Activated naive CD4-positive, alpha-beta T cell treated with anti-CD3 and anti-CD28 coated beads for 36 hours (primary cell): ENCODE measurements at regions not wholly inside any gene's neighbourhood (a gene's known extent, or its start where the extent isn't known, plus 50 kb on each side); places are given as distances from the start of the nearest gene placed in this dataset.

ENCODE experiments used
- CTCF ChIA-PET: fragments of 350-600 bp; sonication (Branson Sonifier 250); formaldehyde crosslinking; loops from one replicate; lab custom pipeline; 2021; ENCODE audit warnings: antibody characterized with exemption; lab: Charles Lee
- DNase-seq: peaks from one replicate; pipeline ENCODE4 v3.0.0-alpha.2; 2020
- H3K27ac Mint-ChIP-seq: one replicate; pipeline ENCODE4 v1.8.0; 2021; ENCODE audit warnings: mild to moderate bottlenecking, mixed read lengths
- H3K27me3 Mint-ChIP-seq: one replicate; pipeline ENCODE4 v1.8.0; 2021; ENCODE audit warnings: low read depth, mixed read lengths
- H3K36me3 Mint-ChIP-seq: one replicate; pipeline ENCODE4 v1.8.0; 2021; ENCODE audit warnings: low read depth, mixed read lengths
- H3K4me1 Mint-ChIP-seq: one replicate; pipeline ENCODE4 v1.8.0; 2021; ENCODE audit warnings: low read depth, mixed read lengths
- H3K4me3 Mint-ChIP-seq: one replicate; pipeline ENCODE4 v1.8.0; 2021; ENCODE audit warnings: mild to moderate bottlenecking, moderate library complexity, mixed read lengths
- H3K9me3 Mint-ChIP-seq: one replicate; pipeline ENCODE4 v1.8.0; 2021; ENCODE audit warnings: mixed read lengths
- intact Hi-C: fragments of 100-400 bp; cut with micrococcal nuclease; formaldehyde crosslinking; loops from one replicate; pipeline ENCODE4 v1.15.1; 2023

DNA sequence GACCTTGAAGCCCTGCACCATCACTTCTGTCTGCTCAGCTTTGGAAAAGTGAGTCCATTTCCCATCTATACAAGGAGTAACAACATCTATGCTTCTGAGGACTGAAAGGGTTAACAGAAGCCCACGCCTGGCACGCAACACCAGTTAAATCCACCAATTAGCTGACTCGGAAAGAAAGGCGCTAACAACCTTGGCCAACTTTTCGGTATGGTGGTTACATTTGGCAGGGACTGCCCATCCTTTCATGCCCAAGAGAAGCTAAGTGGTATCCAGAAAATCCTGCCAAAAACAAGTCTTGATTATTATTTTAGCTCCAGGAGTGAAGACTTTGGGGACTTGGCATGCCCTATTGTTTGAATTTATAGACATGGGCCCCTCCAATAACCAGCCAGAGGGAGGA, 202.3 kb upstream of the RPL38 start:
- CTCF ChIA-PET, result interaction anchor here (1.0 kb wide), 1 partner anchor 198 kb away, joined by 4 read pairs; no protein-coding TSS in a partner anchor
- H3K27me3 Mint-ChIP-seq, result peaks cover 5% of the 10 kb centered on the region
- no peak overlapping the region for H3K4me3 Mint-ChIP-seq
- intact Hi-C loops, result no loop called here
- no peak overlapping the region for H3K27ac Mint-ChIP-seq
- DNase-seq, result no peak
- H3K9me3 Mint-ChIP-seq, result no peaks in the 10 kb centered on the region
- no peaks in the 10 kb centered on the region for H3K36me3 Mint-ChIP-seq
- no peaks in the 10 kb centered on the region for H3K4me1 Mint-ChIP-seq

DNA sequence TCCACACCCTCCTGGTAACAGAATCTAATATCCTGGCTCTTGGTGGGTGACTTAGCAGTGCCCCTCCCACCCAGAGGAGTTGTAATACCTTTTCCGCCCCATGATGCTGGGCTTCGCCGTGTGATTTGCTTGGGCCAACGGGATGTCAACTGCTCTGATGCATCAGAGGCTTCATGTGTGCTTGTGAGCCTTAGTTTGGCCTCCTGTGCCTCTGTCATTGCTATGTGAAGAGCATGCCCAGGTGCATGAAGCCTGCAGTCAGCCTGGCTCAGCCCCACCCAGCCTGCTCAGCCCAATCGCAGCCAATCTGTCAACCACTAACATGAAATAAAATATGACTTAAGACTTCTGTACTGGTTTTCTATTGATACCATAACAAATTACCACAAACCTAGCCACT, 201.2 kb upstream of the RPL38 start:
- H3K4me1 Mint-ChIP-seq, result no peaks in the 10 kb centered on the region
- H3K4me3 Mint-ChIP-seq, result no peak overlapping the region
- peaks cover 5% of the 10 kb centered on the region for H3K27me3 Mint-ChIP-seq
- no peaks in the 10 kb centered on the region for H3K9me3 Mint-ChIP-seq
- H3K27ac Mint-ChIP-seq, result no peak overlapping the region
- CTCF ChIA-PET, result interaction anchor here (0.7 kb wide), 1 partner anchor 1037 kb away, joined by 3 read pairs; no protein-coding TSS in a partner anchor
- DNase-seq, result no peak
- intact Hi-C loops, result no loop called here
- no peaks in the 10 kb centered on the region for H3K36me3 Mint-ChIP-seq

DNA sequence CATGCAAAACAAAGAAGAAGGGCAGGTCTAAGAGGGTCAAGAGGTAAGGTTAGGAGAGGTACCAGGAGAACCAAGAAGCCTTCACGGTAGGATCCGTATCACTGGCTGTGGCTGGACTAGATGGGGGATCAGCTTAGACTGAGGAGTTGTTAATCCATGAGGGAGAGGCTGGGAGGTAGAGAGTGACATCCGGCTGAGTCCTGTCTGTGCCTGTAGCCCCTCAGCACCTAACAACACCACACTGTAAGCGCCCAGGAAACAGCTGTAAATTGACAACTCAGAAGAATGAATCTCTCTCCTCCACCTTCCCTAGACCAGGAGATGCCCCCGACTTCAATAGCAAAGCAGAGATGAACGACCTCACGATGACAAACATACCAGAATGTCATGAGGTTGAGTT, 199.4 kb upstream of the RPL38 start:
- Mint-ChIP-seq H3K9me3 (no peaks in the 10 kb centered on the region), H3K36me3 (no peaks in the 10 kb centered on the region), H3K4me3 (no peak overlapping the region), H3K27ac (no peak overlapping the region), H3K4me1 (no peaks in the 10 kb centered on the region), H3K27me3 (peaks cover 5% of the 10 kb centered on the region)
- intact Hi-C loops, result no loop called here
- no peak for DNase-seq
- CTCF ChIA-PET, result no interaction called here

DNA sequence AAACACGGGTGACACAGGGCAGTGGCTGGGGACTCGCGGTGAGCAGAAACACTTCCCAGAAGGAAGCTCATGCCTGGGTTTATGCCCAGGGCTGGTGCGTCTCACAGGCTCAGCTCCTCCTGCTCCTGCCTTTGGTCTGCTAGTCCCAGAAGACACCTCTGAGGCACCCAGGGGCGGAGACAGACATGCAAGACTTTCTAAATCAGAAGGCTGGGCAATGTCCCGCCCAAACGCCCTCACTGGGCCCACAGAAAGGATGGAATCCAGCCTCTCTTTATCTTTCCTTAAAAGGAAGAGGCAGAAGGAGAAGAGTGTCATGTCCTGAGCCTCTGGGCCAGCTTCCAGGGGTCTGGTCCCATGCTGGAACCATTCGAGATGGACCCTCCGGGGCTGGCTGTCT, 197.7 kb upstream of the RPL38 start:
- Mint-ChIP-seq H3K36me3 (no peaks in the 10 kb centered on the region), H3K4me3 (no peak overlapping the region), H3K27me3 (peaks cover 5% of the 10 kb centered on the region), H3K9me3 (no peaks in the 10 kb centered on the region), H3K27ac (no peak overlapping the region), H3K4me1 (peaks cover 1% of the 10 kb centered on the region)
- no peak for DNase-seq
- intact Hi-C loops, result no loop called here
- CTCF ChIA-PET, result no interaction called here

DNA sequence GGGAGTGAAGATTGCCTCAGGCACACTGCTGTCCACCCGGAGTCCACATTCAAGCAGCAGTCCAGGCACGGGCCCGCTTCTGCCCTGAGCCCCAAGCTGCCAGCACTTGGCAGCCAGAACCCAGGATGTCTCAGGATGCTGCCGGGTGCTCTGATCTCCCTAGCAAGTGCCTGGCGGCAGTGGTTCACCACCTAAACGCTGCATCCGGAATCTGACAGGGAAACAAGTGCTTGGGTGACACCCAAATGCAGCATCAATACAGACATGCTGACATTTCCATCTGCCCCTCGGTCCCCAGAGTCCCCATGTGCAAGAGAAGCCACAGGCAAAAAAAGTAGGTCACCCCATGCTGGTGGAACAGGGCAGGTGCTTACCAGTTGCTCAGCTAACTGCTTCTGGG, 197.1 kb upstream of the RPL38 start:
- no peak for DNase-seq
- peaks cover 5% of the 10 kb centered on the region for H3K27me3 Mint-ChIP-seq
- CTCF ChIA-PET, result no interaction called here
- no peak overlapping the region for H3K27ac Mint-ChIP-seq
- no peaks in the 10 kb centered on the region for H3K9me3 Mint-ChIP-seq
- peaks cover 1% of the 10 kb centered on the region for H3K4me1 Mint-ChIP-seq
- intact Hi-C loops, result no loop called here
- no peak overlapping the region for H3K4me3 Mint-ChIP-seq
- no peaks in the 10 kb centered on the region for H3K36me3 Mint-ChIP-seq

GRCh38 chr17:74008196-74008595, 195.3 kb upstream of the RPL38 start:
- Mint-ChIP-seq H3K36me3 (no peaks in the 10 kb centered on the region), H3K27me3 (peaks cover 5% of the 10 kb centered on the region), H3K4me1 (peaks cover 7% of the 10 kb centered on the region), H3K27ac (no peak overlapping the region), H3K4me3 (no peak overlapping the region), H3K9me3 (no peaks in the 10 kb centered on the region)
- CTCF ChIA-PET, result interaction anchor here (1.7 kb wide), 1 partner anchor 9 kb away, joined by 7 read pairs; no protein-coding TSS in a partner anchor
- DNase-seq, result peak; percentile 73
- intact Hi-C loops, result loop anchor here (2.0 kb wide), 1 partner anchor 191 kb away; no protein-coding TSS in a partner anchor

DNA sequence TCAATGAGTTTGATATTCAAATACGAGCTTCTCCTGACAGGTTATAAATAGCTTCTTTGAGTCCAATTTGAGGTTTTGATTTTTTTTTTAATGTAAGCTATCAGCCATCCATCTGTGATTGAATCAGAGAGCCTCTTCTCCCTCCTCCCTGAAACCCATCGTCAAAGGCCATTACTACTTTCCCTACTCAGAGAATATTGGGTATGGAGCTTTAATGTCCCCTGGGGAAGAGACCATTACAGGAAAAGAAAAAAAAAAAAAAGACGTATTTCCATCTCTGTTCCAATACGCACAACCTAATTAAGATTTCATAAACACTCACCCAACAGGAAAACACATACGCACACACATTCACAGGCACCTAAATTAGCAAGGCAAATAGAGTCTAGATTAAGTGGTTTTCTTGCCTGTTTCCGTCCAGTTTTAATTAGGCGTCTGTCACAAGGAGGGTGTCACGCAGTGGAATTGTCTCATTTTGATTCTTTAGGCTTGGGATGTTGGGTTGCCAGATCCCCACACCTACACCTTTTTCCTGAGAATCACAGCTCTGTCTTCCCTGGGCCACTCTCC, 194.3 kb upstream of the RPL38 start:
- CTCF ChIA-PET, result interaction anchor here (0.6 to 1.7 kb wide), 4 partner anchors 8 to 34 kb away, joined by 3 to 7 read pairs (median 4); no protein-coding TSS in a partner anchor
- no peak for DNase-seq
- peaks cover 5% of the 10 kb centered on the region for H3K27me3 Mint-ChIP-seq
- no peak overlapping the region for H3K4me3 Mint-ChIP-seq
- no peaks in the 10 kb centered on the region for H3K36me3 Mint-ChIP-seq
- intact Hi-C loops, result loop anchor here (2.0 kb wide), 1 partner anchor 190 kb away; no protein-coding TSS in a partner anchor
- peaks cover 7% of the 10 kb centered on the region for H3K4me1 Mint-ChIP-seq
- H3K9me3 Mint-ChIP-seq, result no peaks in the 10 kb centered on the region
- no peak overlapping the region for H3K27ac Mint-ChIP-seq

- Mint-ChIP-seq H3K36me3 (no peaks in the 10 kb centered on the region), H3K9me3 (peaks cover 2% of the 10 kb centered on the region), H3K4me1 (peaks cover 7% of the 10 kb centered on the region), H3K27ac (no peak overlapping the region), H3K27me3 (peaks cover 4% of the 10 kb centered on the region), H3K4me3 (no peak overlapping the region)
- CTCF ChIA-PET, result interaction anchor here (0.6 kb wide), 1 partner anchor 188 kb away, joined by 3 read pairs; no protein-coding TSS in a partner anchor
- intact Hi-C loops, result no loop called here
- no peak for DNase-seq
Measured at GRCh38 chr17:74010903-74011302, 192.6 kb upstream of the RPL38 start.

- Mint-ChIP-seq H3K27ac (no peak overlapping the region), H3K4me3 (no peak overlapping the region), H3K27me3 (peaks cover 4% of the 10 kb centered on the region), H3K36me3 (no peaks in the 10 kb centered on the region), H3K4me1 (peaks cover 7% of the 10 kb centered on the region), H3K9me3 (peaks cover 2% of the 10 kb centered on the region)
- DNase-seq, result no peak
- CTCF ChIA-PET, result interaction anchor here (0.8 kb wide), 1 partner anchor 15 kb away, joined by 3 read pairs; no protein-coding TSS in a partner anchor
- intact Hi-C loops, result no loop called here
Measured at GRCh38 chr17:74011966-74012365, 191.5 kb upstream of the RPL38 start.

GRCh38 chr17:74012465-74012864, 191.0 kb upstream of the RPL38 start:
- intact Hi-C loops, result no loop called here
- peak; percentile 63 for DNase-seq
- Mint-ChIP-seq H3K9me3 (peaks cover 2% of the 10 kb centered on the region), H3K36me3 (no peaks in the 10 kb centered on the region), H3K4me1 (peaks cover 7% of the 10 kb centered on the region), H3K27me3 (peaks cover 3% of the 10 kb centered on the region), H3K4me3 (no peak overlapping the region), H3K27ac (no peak overlapping the region)
- CTCF ChIA-PET, result interaction anchor here (0.6 to 0.8 kb wide), 3 partner anchors 15 to 592 kb away, joined by 3 to 5 read pairs (median 4); no protein-coding TSS in a partner anchor

- CTCF ChIA-PET, result no interaction called here
- Mint-ChIP-seq H3K27me3 (no peaks in the 10 kb centered on the region), H3K27ac (no peak overlapping the region), H3K4me3 (no peak overlapping the region), H3K36me3 (no peaks in the 10 kb centered on the region), H3K4me1 (peaks cover 7% of the 10 kb centered on the region), H3K9me3 (peaks cover 2% of the 10 kb centered on the region)
- intact Hi-C loops, result no loop called here
- no peak for DNase-seq
Measured at GRCh38 chr17:74015316-74015715, 188.2 kb upstream of the RPL38 start.

GRCh38 chr17:74015990-74016389, 187.5 kb upstream of the RPL38 start:
- Mint-ChIP-seq H3K27ac (no peak overlapping the region), H3K4me1 (peaks cover 6% of the 10 kb centered on the region), H3K9me3 (peaks cover 2% of the 10 kb centered on the region), H3K27me3 (no peaks in the 10 kb centered on the region), H3K4me3 (no peak overlapping the region), H3K36me3 (no peaks in the 10 kb centered on the region)
- intact Hi-C loops, result no loop called here
- DNase-seq, result no peak
- CTCF ChIA-PET, result no interaction called here

DNA sequence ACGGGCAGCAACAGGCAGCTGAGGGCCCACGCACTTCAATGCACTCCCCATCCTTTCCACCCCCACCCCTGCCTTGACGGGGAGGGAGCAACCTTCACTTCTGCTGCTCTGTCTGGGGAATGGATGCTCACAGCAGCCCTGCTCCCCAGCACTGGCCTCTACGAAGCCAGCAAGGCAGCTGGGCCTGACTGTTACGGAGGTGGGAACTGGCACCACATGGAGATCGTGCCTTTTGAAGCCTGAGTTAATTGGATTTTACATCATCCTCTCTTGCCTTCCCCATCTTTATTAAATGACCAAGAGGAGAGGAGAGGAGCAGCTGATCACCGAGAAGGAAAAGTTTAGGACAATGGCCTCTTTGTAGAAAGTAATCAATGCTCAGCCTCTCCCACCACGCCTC, 187.0 kb upstream of the RPL38 start:
- Mint-ChIP-seq H3K27me3 (no peaks in the 10 kb centered on the region), H3K36me3 (no peaks in the 10 kb centered on the region), H3K9me3 (peaks cover 2% of the 10 kb centered on the region), H3K4me3 (no peak overlapping the region), H3K4me1 (peaks cover 6% of the 10 kb centered on the region), H3K27ac (no peak overlapping the region)
- no peak for DNase-seq
- CTCF ChIA-PET, result interaction anchor here (2.2 kb wide), 1 partner anchor 8 kb away, joined by 7 read pairs; no protein-coding TSS in a partner anchor
- intact Hi-C loops, result no loop called here
